ENCODE measurements at regions not wholly inside any gene's neighbourhood (a gene's known extent, or its start where the extent isn't known, plus 50 kb on each side); places are given as distances from the start of the nearest gene placed in this dataset.

DNA sequence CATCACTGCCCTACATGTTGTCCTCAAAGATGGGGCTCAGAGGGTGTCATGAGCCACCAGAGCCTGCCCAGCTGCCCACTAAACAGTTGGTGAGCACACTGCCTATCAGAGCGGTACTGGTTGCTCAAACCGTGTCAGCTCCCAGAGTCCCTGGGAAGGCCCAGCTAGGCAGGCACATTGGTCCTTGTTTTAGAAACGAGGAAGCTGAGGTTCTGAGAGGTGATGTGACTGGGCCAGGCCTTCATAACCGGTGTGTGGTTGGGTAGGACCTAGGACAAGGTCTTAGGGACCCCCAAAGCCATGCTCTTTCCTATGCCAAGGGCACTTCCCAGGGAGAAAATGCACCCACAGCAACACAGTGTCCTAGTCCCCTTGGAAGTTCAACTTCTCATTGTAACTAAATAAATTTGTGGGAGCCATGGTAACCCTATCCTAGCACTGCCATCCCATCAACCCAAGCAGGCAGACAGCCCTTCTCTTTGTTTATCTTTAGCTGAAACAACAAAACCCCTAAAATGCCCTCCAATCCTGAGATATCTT is 174.7 kb upstream of the PDE1C start:
- TF ChIP-seq, protein P1, sequence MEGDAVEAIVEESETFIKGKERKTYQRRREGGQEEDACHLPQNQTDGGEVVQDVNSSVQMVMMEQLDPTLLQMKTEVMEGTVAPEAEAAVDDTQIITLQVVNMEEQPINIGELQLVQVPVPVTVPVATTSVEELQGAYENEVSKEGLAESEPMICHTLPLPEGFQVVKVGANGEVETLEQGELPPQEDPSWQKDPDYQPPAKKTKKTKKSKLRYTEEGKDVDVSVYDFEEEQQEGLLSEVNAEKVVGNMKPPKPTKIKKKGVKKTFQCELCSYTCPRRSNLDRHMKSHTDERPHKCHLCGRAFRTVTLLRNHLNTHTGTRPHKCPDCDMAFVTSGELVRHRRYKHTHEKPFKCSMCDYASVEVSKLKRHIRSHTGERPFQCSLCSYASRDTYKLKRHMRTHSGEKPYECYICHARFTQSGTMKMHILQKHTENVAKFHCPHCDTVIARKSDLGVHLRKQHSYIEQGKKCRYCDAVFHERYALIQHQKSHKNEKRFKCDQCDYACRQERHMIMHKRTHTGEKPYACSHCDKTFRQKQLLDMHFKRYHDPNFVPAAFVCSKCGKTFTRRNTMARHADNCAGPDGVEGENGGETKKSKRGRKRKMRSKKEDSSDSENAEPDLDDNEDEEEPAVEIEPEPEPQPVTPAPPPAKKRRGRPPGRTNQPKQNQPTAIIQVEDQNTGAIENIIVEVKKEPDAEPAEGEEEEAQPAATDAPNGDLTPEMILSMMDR (conservative IDR thresholded peaks at IDR 0.05 in 1 of 2, IDR thresholded peaks at IDR 0.05 in 1 of 2; ENCODE audit: extremely low read depth in 1 of 2, insufficient read depth in 1 of 2, low read depth in 1 of 2, low read length in 2 of 2) = no peak
- no peak for TF ChIP-seq EZH2 (IDR thresholded peaks at IDR 0.05; ENCODE audit: borderline replicate concordance, low read length)
